Astrocyte (in vitro differentiated cells and primary cell): ENCODE measurements at regions not wholly inside any gene's neighbourhood (a gene's known extent, or its start where the extent isn't known, plus 50 kb on each side); places are given as distances from the start of the nearest gene placed in this dataset.
"Not testable (repeated sequence)": the region's sequence is repeated elsewhere in the genome, so short reads cannot be mapped to it uniquely, and the experiment has no call there.

Experiments
- DNase-seq: peaks from one replicate; pipeline ENCODE4 v3.0.0-alpha.2; 2010; ENCODE audit warnings: low read depth
- FAIRE-seq: peaks from 2 replicates; lab custom pipeline; 2011; peaks lifted over from hg19 to GRCh38; lab: Jason Lieb, UNC
- H2AFZ ChIP-seq: 2 replicates; pipeline ENCODE4 v1.6.0; 2012; ENCODE audit warnings: low read depth, low read length, inconsistent platforms
- H3K27ac ChIP-seq: 2 replicates; pipeline ENCODE4 v1.5.1; 2011; ENCODE audit warnings: low read depth, low read length, inconsistent platforms
- H3K27me3 ChIP-seq: 2 replicates; pipeline ENCODE4 v1.6.0; 2011; ENCODE audit warnings: low read length, inconsistent platforms; ENCODE audit not compliant: insufficient read depth
- H3K36me3 ChIP-seq: 2 replicates; pipeline ENCODE4 v1.5.1; 2011; ENCODE audit warnings: low read length, inconsistent platforms; ENCODE audit not compliant: insufficient read depth
- H3K4me1 ChIP-seq: 2 replicates; pipeline ENCODE4 v1.5.1; 2011; ENCODE audit warnings: low read length, inconsistent platforms; ENCODE audit not compliant: insufficient read depth
- H3K4me2 ChIP-seq: 2 replicates; pipeline ENCODE4 v1.6.0; 2012; ENCODE audit warnings: low read length, inconsistent platforms
- H3K4me3 ChIP-seq: 2 replicates; pipeline ENCODE4 v1.5.1; 2011; ENCODE audit warnings: low read depth, mild to moderate bottlenecking, low read length, inconsistent platforms; ENCODE audit not compliant: insufficient read depth
- H3K79me2 ChIP-seq: 2 replicates; pipeline ENCODE4 v1.6.0; 2012; ENCODE audit warnings: mild to moderate bottlenecking, low read length, inconsistent platforms; ENCODE audit not compliant: insufficient read depth
- H3K9ac ChIP-seq: 2 replicates; pipeline ENCODE4 v1.6.0; 2012; ENCODE audit warnings: mild to moderate bottlenecking, low read length, inconsistent platforms
- H3K9me3 ChIP-seq: 2 replicates; pipeline ENCODE4 v1.5.1; 2012; ENCODE audit warnings: low read depth, mild to moderate bottlenecking, low read length, inconsistent platforms; ENCODE audit not compliant: insufficient read depth
- H4K20me1 ChIP-seq: 2 replicates; pipeline ENCODE4 v1.6.0; 2012; ENCODE audit warnings: low read length, inconsistent platforms; ENCODE audit not compliant: insufficient read depth
- H3K27ac Mint-ChIP-seq: one replicate; pipeline ENCODE4 v1.8.0; 2021; ENCODE audit warnings: mild to moderate bottlenecking, mixed read lengths; ENCODE audit not compliant: unreplicated experiment
- H3K27me3 Mint-ChIP-seq: one replicate; pipeline ENCODE4 v1.8.0; 2021; ENCODE audit warnings: low read depth, mixed read lengths; ENCODE audit not compliant: unreplicated experiment
- H3K36me3 Mint-ChIP-seq: one replicate; pipeline ENCODE4 v1.8.0; 2021; ENCODE audit warnings: low read depth, mixed read lengths; ENCODE audit not compliant: unreplicated experiment
- H3K4me1 Mint-ChIP-seq: one replicate; pipeline ENCODE4 v1.8.0; 2021; ENCODE audit warnings: low read depth, mixed read lengths; ENCODE audit not compliant: unreplicated experiment
- H3K4me3 Mint-ChIP-seq: one replicate; pipeline ENCODE4 v1.8.0; 2021; ENCODE audit warnings: mild to moderate bottlenecking, moderate library complexity, mixed read lengths; ENCODE audit not compliant: unreplicated experiment
- H3K9me3 Mint-ChIP-seq: one replicate; pipeline ENCODE4 v1.8.0; 2021; ENCODE audit warnings: mild to moderate bottlenecking, mixed read lengths; ENCODE audit not compliant: unreplicated experiment
- EZH2 ChIP-seq: IDR thresholded peaks from 2 replicates; pipeline ENCODE4 v1.6.1; 2012; ENCODE audit warnings: mild to moderate bottlenecking, low read length, inconsistent platforms; ENCODE audit not compliant: insufficient read depth
- TF ChIP-seq, protein P1 (sequence below): IDR thresholded peaks from 2 replicates; pipeline ENCODE4 v1.5.1; 2011; ENCODE audit warnings: low read depth, mild to moderate bottlenecking, inconsistent platforms, low read length, moderate library complexity; ENCODE audit not compliant: insufficient read depth

GRCh38 chr12:58424735-58425392 is 483.5 kb downstream of the ATP23 start:
- no peaks in the 10 kb centered on the region for H3K36me3 ChIP-seq
- H3K9me3 Mint-ChIP-seq = peaks cover 27% of the 10 kb centered on the region
- no peak overlapping the region for H3K4me3 ChIP-seq
- H2AFZ ChIP-seq = peak overlapping the region; percentile 59
- H3K4me1 ChIP-seq = peaks cover 27% of the 10 kb centered on the region
- H3K36me3 Mint-ChIP-seq = no peaks in the 10 kb centered on the region
- DNase-seq (no peak), FAIRE-seq (peak; percentile 65)
- H3K27ac ChIP-seq = peak overlapping the region; percentile 89
- TF ChIP-seq EZH2 = no peak
- TF ChIP-seq, protein P1, sequence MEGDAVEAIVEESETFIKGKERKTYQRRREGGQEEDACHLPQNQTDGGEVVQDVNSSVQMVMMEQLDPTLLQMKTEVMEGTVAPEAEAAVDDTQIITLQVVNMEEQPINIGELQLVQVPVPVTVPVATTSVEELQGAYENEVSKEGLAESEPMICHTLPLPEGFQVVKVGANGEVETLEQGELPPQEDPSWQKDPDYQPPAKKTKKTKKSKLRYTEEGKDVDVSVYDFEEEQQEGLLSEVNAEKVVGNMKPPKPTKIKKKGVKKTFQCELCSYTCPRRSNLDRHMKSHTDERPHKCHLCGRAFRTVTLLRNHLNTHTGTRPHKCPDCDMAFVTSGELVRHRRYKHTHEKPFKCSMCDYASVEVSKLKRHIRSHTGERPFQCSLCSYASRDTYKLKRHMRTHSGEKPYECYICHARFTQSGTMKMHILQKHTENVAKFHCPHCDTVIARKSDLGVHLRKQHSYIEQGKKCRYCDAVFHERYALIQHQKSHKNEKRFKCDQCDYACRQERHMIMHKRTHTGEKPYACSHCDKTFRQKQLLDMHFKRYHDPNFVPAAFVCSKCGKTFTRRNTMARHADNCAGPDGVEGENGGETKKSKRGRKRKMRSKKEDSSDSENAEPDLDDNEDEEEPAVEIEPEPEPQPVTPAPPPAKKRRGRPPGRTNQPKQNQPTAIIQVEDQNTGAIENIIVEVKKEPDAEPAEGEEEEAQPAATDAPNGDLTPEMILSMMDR = no peak
- peak overlapping the region; percentile 71 for H3K4me2 ChIP-seq
- H3K27me3 ChIP-seq = no peaks in the 10 kb centered on the region
- H3K9me3 ChIP-seq = no peaks in the 10 kb centered on the region
- H3K79me2 ChIP-seq = no peaks in the 10 kb centered on the region
- peak overlapping the region; percentile 96 for H3K27ac Mint-ChIP-seq
- H3K4me3 Mint-ChIP-seq = peak overlapping the region; percentile 8
- peaks cover 44% of the 10 kb centered on the region for H3K4me1 Mint-ChIP-seq
- H3K27me3 Mint-ChIP-seq = no peaks in the 10 kb centered on the region
- no peaks in the 10 kb centered on the region for H4K20me1 ChIP-seq
- H3K9ac ChIP-seq = peak overlapping the region; percentile 55

DNA sequence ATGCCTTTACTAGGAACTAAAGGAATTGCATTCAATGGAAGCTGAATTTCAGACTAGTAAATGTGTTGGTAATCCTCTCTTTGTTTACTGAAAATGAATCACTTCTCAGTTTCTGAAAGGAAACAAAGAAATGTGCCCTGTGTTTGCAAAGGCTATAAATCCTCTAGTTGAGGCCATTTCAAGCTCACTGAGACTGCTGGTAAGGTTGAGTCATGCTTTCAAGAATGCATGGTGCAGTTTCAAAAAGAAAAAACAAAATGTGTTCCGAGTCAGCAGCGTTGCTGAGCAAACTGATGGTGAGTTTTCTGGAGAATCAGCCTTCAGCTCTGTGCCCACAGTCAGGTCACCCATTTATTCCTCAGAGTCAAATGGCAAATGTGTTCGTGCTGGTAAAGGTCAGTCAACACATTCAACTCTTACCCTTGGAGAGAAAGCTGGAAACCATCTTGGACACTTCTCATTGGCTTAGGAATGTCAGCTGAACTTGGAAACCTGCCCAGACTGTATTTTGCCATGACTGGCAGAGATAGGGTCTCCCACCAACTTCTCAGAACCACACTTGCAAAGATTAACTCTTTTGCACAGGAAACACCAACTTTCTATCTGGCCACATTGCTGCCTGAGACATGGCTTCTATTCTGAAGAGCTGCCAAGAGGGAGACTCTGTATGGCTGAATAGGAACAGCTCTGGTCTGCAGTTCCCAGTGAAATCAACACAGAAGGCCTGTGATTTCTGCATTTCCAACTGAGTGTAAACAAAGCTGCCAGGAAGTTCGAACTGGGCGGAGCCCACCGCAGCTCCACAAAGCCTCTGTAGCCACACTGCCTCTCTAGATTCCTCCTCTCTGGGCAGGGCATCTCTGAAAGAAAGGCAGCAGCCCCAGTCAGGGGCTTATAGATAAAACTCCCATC is 484.4 kb downstream of the ATP23 start:
- Mint-ChIP-seq H3K9me3 (peaks cover 32% of the 10 kb centered on the region), H3K4me1 (peaks cover 39% of the 10 kb centered on the region), H3K27ac (peak overlapping the region; percentile 96), H3K36me3 (no peaks in the 10 kb centered on the region), H3K4me3 (peak overlapping the region; percentile 4), H3K27me3 (no peaks in the 10 kb centered on the region)
- Histone ChIP-seq H3K36me3 (no peaks in the 10 kb centered on the region), H3K9me3 (no peaks in the 10 kb centered on the region), H3K79me2 (no peaks in the 10 kb centered on the region), H3K4me3 (peak overlapping the region; percentile 6), H3K27me3 (no peaks in the 10 kb centered on the region), H4K20me1 (no peaks in the 10 kb centered on the region), H2AFZ (peak overlapping the region; percentile 59), H3K4me1 (peaks cover 27% of the 10 kb centered on the region), H3K9ac (peak overlapping the region; percentile 55), H3K27ac (peak overlapping the region; percentile 89), H3K4me2 (peak overlapping the region; percentile 71)
- peak; percentile 98 for FAIRE-seq
- DNase-seq = peak; percentile 95
- TF ChIP-seq, protein P1 = no peak
- TF ChIP-seq EZH2 = no peak

DNA sequence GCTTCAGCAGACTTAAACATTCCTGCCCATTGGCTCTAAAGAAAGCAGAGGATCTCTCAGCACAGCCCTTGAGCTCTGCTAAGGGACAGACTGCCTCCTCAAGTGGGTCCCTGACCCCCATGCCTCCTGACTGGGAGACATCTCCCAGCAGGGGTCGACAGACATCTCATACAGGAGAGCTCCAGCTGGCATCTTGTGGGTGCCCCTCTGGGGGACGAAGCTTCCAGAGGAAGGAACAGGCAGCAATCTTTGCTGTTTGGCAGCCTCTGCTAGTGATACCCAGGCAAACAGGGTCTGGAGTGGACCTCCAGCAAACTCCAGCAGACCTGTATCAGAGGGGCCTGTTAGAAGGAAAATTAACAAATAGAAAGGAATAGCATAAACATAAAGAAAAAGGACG is 485.1 kb downstream of the ATP23 start:
- not testable (repeated sequence) for H4K20me1 ChIP-seq, H3K79me2 ChIP-seq, H3K27me3 ChIP-seq, DNase-seq, FAIRE-seq, H3K27me3 Mint-ChIP-seq, H3K4me3 ChIP-seq, H3K9me3 ChIP-seq, H3K36me3 Mint-ChIP-seq, H3K36me3 ChIP-seq
- Mint-ChIP-seq H3K27ac (peak overlapping the region; percentile 96), H3K4me3 (peak overlapping the region; percentile 20), H3K4me1 (peaks cover 39% of the 10 kb centered on the region), H3K9me3 (peaks cover 33% of the 10 kb centered on the region)
- peak overlapping the region; percentile 89 for H3K27ac ChIP-seq
- H3K4me1 ChIP-seq = peaks cover 27% of the 10 kb centered on the region
- H2AFZ ChIP-seq = peak overlapping the region; percentile 59
- peak overlapping the region; percentile 71 for H3K4me2 ChIP-seq
- peak overlapping the region; percentile 55 for H3K9ac ChIP-seq
